ENCODE measurements at regions not wholly inside any gene's neighbourhood (a gene's known extent, or its start where the extent isn't known, plus 50 kb on each side); places are given as distances from the start of the nearest gene placed in this dataset.

DNA sequence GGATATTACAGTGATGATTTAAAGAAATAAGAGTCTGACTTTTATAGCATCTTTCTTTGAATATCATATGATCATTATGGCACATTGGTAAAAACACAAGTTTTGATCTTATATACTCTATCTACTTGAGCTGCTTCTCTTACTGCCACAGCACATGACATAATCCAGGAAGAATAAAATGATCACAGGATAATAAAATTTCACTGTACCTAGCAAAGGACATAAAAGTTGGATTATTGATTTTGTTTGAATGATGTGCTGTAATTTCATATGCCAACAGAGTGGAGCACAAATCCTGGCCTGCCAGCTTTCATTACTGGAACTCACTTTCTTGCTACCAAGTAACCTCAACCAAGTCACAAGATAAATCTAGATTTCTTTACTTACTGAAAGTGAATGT, 162.1 kb upstream of the NANOGP8 start:
- no peak for TF ChIP-seq FOXP2 (optimal IDR thresholded peaks at IDR 0.05; ENCODE audit: control extremely low read depth, extremely low read length, insufficient read depth)
- no peak for TF ChIP-seq EZH2 (IDR thresholded peaks at IDR 0.05)

Measured in SK-N-MC (cell line).